Fibroblast of villous mesenchyme (primary cell): ENCODE measurements at regions not wholly inside any gene's neighbourhood (a gene's known extent, or its start where the extent isn't known, plus 50 kb on each side); places are given as distances from the start of the nearest gene placed in this dataset.
A peak's percentile ranks its signal among the peaks of the same experiment; 100 is the strongest.

Experiments used
- DNase-seq: peaks from one replicate; pipeline ENCODE4 v3.0.0-alpha.2; 2010; ENCODE audit warnings: low read depth
- H3K4me3 ChIP-seq: 2 replicates; pipeline ENCODE4 v1.5.1; 2011; ENCODE audit warnings: low read depth, mild to moderate bottlenecking, low read length
- CTCF ChIP-seq: IDR thresholded peaks from 2 replicates; pipeline ENCODE4 v1.5.1; 2012; ENCODE audit warnings: low read depth, mild to moderate bottlenecking, low read length; ENCODE audit not compliant: insufficient read depth

GRCh38 chr10:4549139-4549653 lies 276.8 kb upstream of the AKR1E2 start:
- TF ChIP-seq CTCF: no peak

GRCh38 chr10:4546931-4547330 lies 279.1 kb upstream of the AKR1E2 start:
- no peak overlapping the region for H3K4me3 ChIP-seq
- TF ChIP-seq CTCF: no peak
- no peak for DNase-seq

More at GRCh38 chr10:4549139-4549653, 276.8 kb upstream of the AKR1E2 start:
- H3K4me3 ChIP-seq: no peak overlapping the region
- no peak for DNase-seq

- no peak for TF ChIP-seq CTCF
- no peak overlapping the region for H3K4me3 ChIP-seq
- DNase-seq: peak; percentile 14
Measured at GRCh38 chr10:4546500-4546899, 279.5 kb upstream of the AKR1E2 start.

- H3K4me3 ChIP-seq: no peak overlapping the region
- TF ChIP-seq CTCF: no peak
- peak; percentile 12 for DNase-seq
Measured at GRCh38 chr10:4545062-4545461, 280.9 kb upstream of the AKR1E2 start.

- TF ChIP-seq CTCF: no peak
- DNase-seq: no peak
- no peak overlapping the region for H3K4me3 ChIP-seq
Measured at GRCh38 chr10:4543938-4544533, 282.0 kb upstream of the AKR1E2 start.

GRCh38 chr10:4541292-4541691 lies 284.7 kb upstream of the AKR1E2 start:
- DNase-seq: peak; percentile 77
- H3K4me3 ChIP-seq: no peak overlapping the region
- TF ChIP-seq CTCF: peak; percentile 42

- H3K4me3 ChIP-seq: no peak overlapping the region
- TF ChIP-seq CTCF: no peak
- DNase-seq: no peak
Measured at GRCh38 chr10:4538016-4538415, 288.0 kb upstream of the AKR1E2 start.
